ENCODE measurements at regions not wholly inside any gene's neighbourhood (a gene's known extent, or its start where the extent isn't known, plus 50 kb on each side); places are given as distances from the start of the nearest gene placed in this dataset.

- TF ChIP-seq CTCF (IDR thresholded peaks at IDR 0.05; ENCODE audit: extremely low read depth, insufficient read depth, missing control alignments) = no peak
- DNase-seq (ENCODE audit: low spot score) = no peak
- in situ Hi-C loops (cut with MboI; ENCODE audit: low pct_unique_long_range_greater_than_20kb, low sequenced_read_pairs, unreplicated experiment) = no loop called here
These were observed 91.4 kb upstream of the CTTNBP2NL start for GRCh38 chr1:112304612-112305011.

- in situ Hi-C loops (cut with MboI; ENCODE audit: low pct_unique_long_range_greater_than_20kb, low sequenced_read_pairs, unreplicated experiment) = no loop called here
- TF ChIP-seq CTCF (IDR thresholded peaks at IDR 0.05; ENCODE audit: extremely low read depth, insufficient read depth, missing control alignments) = no peak
- no peak for DNase-seq (ENCODE audit: low spot score)
These were observed 88.0 kb upstream of the CTTNBP2NL start for GRCh38 chr1:112307930-112308591.

GRCh38 chr1:112308716-112309115 lies 87.3 kb upstream of the CTTNBP2NL start:
- no peak for TF ChIP-seq CTCF (IDR thresholded peaks at IDR 0.05; ENCODE audit: extremely low read depth, insufficient read depth, missing control alignments)
- in situ Hi-C loops (cut with MboI; ENCODE audit: low pct_unique_long_range_greater_than_20kb, low sequenced_read_pairs, unreplicated experiment) = no loop called here
- DNase-seq (ENCODE audit: low spot score) = no peak

- in situ Hi-C loops (cut with MboI; ENCODE audit: low pct_unique_long_range_greater_than_20kb, low sequenced_read_pairs, unreplicated experiment) = no loop called here
- no peak for DNase-seq (ENCODE audit: low spot score)
- TF ChIP-seq CTCF (IDR thresholded peaks at IDR 0.05; ENCODE audit: extremely low read depth, insufficient read depth, missing control alignments) = no peak
These were observed 86.5 kb upstream of the CTTNBP2NL start for GRCh38 chr1:112309499-112309898.

- in situ Hi-C loops (cut with MboI; ENCODE audit: low pct_unique_long_range_greater_than_20kb, low sequenced_read_pairs, unreplicated experiment) = no loop called here
- no peak for TF ChIP-seq CTCF (IDR thresholded peaks at IDR 0.05; ENCODE audit: extremely low read depth, insufficient read depth, missing control alignments)
These were observed 83.7 kb upstream of the CTTNBP2NL start for GRCh38 chr1:112312315-112312714.

GRCh38 chr1:112312879-112313278 lies 83.1 kb upstream of the CTTNBP2NL start:
- DNase-seq (ENCODE audit: low spot score) = no peak
- in situ Hi-C loops (cut with MboI; ENCODE audit: low pct_unique_long_range_greater_than_20kb, low sequenced_read_pairs, unreplicated experiment) = no loop called here
- TF ChIP-seq CTCF (IDR thresholded peaks at IDR 0.05; ENCODE audit: extremely low read depth, insufficient read depth, missing control alignments) = no peak

More at GRCh38 chr1:112312315-112312714, 83.7 kb upstream of the CTTNBP2NL start:
- no peak for DNase-seq (ENCODE audit: low spot score)

Data from GM13977 (cell line).